ENCODE measurements at regions not wholly inside any gene's neighbourhood (a gene's known extent, or its start where the extent isn't known, plus 50 kb on each side); places are given as distances from the start of the nearest gene placed in this dataset.

- no peak for TF ChIP-seq E2F1 (CRISPR knock-in tag; IDR thresholded peaks at IDR 0.05)
These were observed 1445.1 kb upstream of the TENM3 start (continued) for GRCh38 chr4:180798036-180798577.

- Histone ChIP-seq H2AFZ (ENCODE audit: low read length) (no peak overlapping the region), H3K27me3 (ENCODE audit: control insufficient read depth in 1 of 2, insufficient read depth in 2 of 2, low read length in 2 of 2) (no peaks in the 10 kb centered on the region; a peak in 1 of 5 replicates), H4K20me1 (ENCODE audit: insufficient read depth, low read length) (no peaks in the 10 kb centered on the region), H3K9me3 (ENCODE audit: low read length) (no peaks in the 10 kb centered on the region), H3K4me3 (replicated peaks in 1 of 3; ENCODE audit: insufficient read depth in 1 of 3, low read depth in 2 of 3, low read length in 3 of 3) (no peak overlapping the region), H3K9ac (ENCODE audit: insufficient read depth, low read depth, low read length) (no peak overlapping the region), H3K36me3 (replicated peaks in 1 of 2; ENCODE audit: control insufficient read depth in 1 of 2, insufficient read depth in 2 of 2, low read length in 2 of 2) (no peaks in the 10 kb centered on the region), H3K27ac (ENCODE audit: extremely low read length, insufficient read depth, low read length) (no peak overlapping the region), H3K79me2 (ENCODE audit: insufficient read depth, low read length) (no peaks in the 10 kb centered on the region), H3K4me1 (ENCODE audit: insufficient read depth, low read length) (no peaks in the 10 kb centered on the region), H3K4me2 (ENCODE audit: low read depth, low read length) (no peak overlapping the region)
- CTCF ChIA-PET (ENCODE audit: low intra/inter-chr PET ratio, low total read pairs), result no interaction called here
- WGBS (ENCODE audit: low lambda C conversion rate), result 8% methylated on average over 5 of the region's 5 CpGs
- intact Hi-C loops (cut with micrococcal nuclease; ENCODE audit: unreplicated experiment), result no loop called here
- FAIRE-seq (no peak), ATAC-seq (no peak), DNase-seq (ENCODE audit: low spot score) (no peak)
- in situ Hi-C loops (cut with HindIII; ENCODE audit: extremely low pct_ligation_motif_present, low pct_unique_long_range_greater_than_20kb), result no loop called here
- POLR2A ChIA-PET, result no interaction called here
- BruUV-seq (replicated peaks), result no TSS peak
- no peak for TF ChIP-seq ISL2 (CRISPR knock-in tag; IDR thresholded peaks at IDR 0.05)
- no peak for TF ChIP-seq ZMYM3 (CRISPR knock-in tag; IDR thresholded peaks at IDR 0.05)
- TF ChIP-seq USF2 (IDR thresholded peaks at IDR 0.05; ENCODE audit: low read depth, low read length), result no peak
- no peak for TF ChIP-seq USF2 (CRISPR knock-in tag; IDR thresholded peaks at IDR 0.05; ENCODE audit: borderline replicate concordance)
- TF ChIP-seq KAT2B (IDR thresholded peaks at IDR 0.05; ENCODE audit: borderline replicate concordance, low read depth, low read length), result no peak
- TF ChIP-seq THAP7 (CRISPR knock-in tag; IDR thresholded peaks at IDR 0.05), result no peak
- no peak for TF ChIP-seq U2AF1 (optimal IDR thresholded peaks at IDR 0.05; ENCODE audit: low read depth, low read length)
- TF ChIP-seq TARDBP (CRISPR knock-in tag; IDR thresholded peaks at IDR 0.05), result no peak
- TF ChIP-seq ZNF333 (CRISPR knock-in tag; IDR thresholded peaks at IDR 0.05; ENCODE audit: borderline replicate concordance), result no peak
- no peak for TF ChIP-seq ZSCAN9 (CRISPR knock-in tag; IDR thresholded peaks at IDR 0.05; ENCODE audit: borderline replicate concordance)
- no peak for TF ChIP-seq FOXO4 (CRISPR knock-in tag; conservative IDR thresholded peaks at IDR 0.05)
- no peak for TF ChIP-seq ZNF280D (CRISPR knock-in tag; IDR thresholded peaks at IDR 0.05)
- no peak for TF ChIP-seq RBFOX2 (IDR thresholded peaks at IDR 0.05; ENCODE audit: low read depth, low read length)
These were observed 1443.4 kb upstream of the TENM3 start for GRCh38 chr4:180799798-180800197.

Measured in HepG2 (cell line).